C4-2B (cell line): ENCODE measurements at regions not wholly inside any gene's neighbourhood (a gene's known extent, or its start where the extent isn't known, plus 50 kb on each side); places are given as distances from the start of the nearest gene placed in this dataset.

Source experiments
- H3K27ac ChIP-seq: fragments of 450-650 bp; 2 replicates; pipeline ENCODE4 v1.5.1; 2017
- CTCF ChIP-seq: fragments of 450-650 bp; conservative IDR thresholded peaks from 2 replicates; pipeline ENCODE4 v1.5.1; 2017; ENCODE audit warnings: mild to moderate bottlenecking
- ZFX ChIP-seq: fragments of 450-650 bp; IDR thresholded peaks from 2 replicates; pipeline ENCODE4 v1.6.1; 2017

- H3K27ac ChIP-seq: no peak overlapping the region
- TF ChIP-seq CTCF (no peak), ZFX (no peak)
Measured at GRCh38 chr5:101153526-101153925, 250.4 kb upstream of the ST8SIA4 start.

GRCh38 chr5:101143526-101143925 is 240.4 kb upstream of the ST8SIA4 start:
- no peak overlapping the region for H3K27ac ChIP-seq
- TF ChIP-seq CTCF (no peak), ZFX (no peak)

- H3K27ac ChIP-seq: no peak overlapping the region
- TF ChIP-seq ZFX (no peak), CTCF (no peak)
Measured at GRCh38 chr5:101142102-101142501, 239.0 kb upstream of the ST8SIA4 start.

GRCh38 chr5:101136454-101136853 is 233.4 kb upstream of the ST8SIA4 start:
- TF ChIP-seq ZFX: no peak
- no peak for TF ChIP-seq CTCF
- H3K27ac ChIP-seq: no peak overlapping the region

- TF ChIP-seq ZFX: no peak
- TF ChIP-seq CTCF: no peak
- no peak overlapping the region for H3K27ac ChIP-seq
Measured at GRCh38 chr5:101123363-101123762, 220.3 kb upstream of the ST8SIA4 start.

- no peak overlapping the region for H3K27ac ChIP-seq
- TF ChIP-seq CTCF (no peak), ZFX (no peak)
Measured at GRCh38 chr5:101112645-101113044, 209.6 kb upstream of the ST8SIA4 start.

- TF ChIP-seq CTCF (no peak), ZFX (no peak)
- H3K27ac ChIP-seq: no peak overlapping the region
Measured at GRCh38 chr5:101103874-101104273, 200.8 kb upstream of the ST8SIA4 start.
